ENCODE measurements at regions not wholly inside any gene's neighbourhood (a gene's known extent, or its start where the extent isn't known, plus 50 kb on each side); places are given as distances from the start of the nearest gene placed in this dataset.
A peak's percentile ranks its signal among the peaks of the same experiment; 100 is the strongest.

- no peaks in the 10 kb centered on the region for H4K20me1 ChIP-seq (ENCODE audit: insufficient read depth, low read length, poor library complexity, severe bottlenecking)
- peak overlapping the region; percentile 43 for H3K4me2 ChIP-seq (ENCODE audit: low read depth, low read length, poor library complexity, severe bottlenecking)
- H3K9me3 ChIP-seq (ENCODE audit: insufficient read depth, low read depth, low read length) = no peaks in the 10 kb centered on the region
- no peak overlapping the region for H2AFZ ChIP-seq (ENCODE audit: low read length)
- no peaks in the 10 kb centered on the region for H3K79me2 ChIP-seq (ENCODE audit: insufficient read depth, low read length)
- no peak overlapping the region for H3K9ac ChIP-seq (ENCODE audit: low read depth, low read length, poor library complexity, severe bottlenecking)
- no peak overlapping the region for H3K4me3 ChIP-seq (ENCODE audit: low read length, poor library complexity, severe bottlenecking)
- no peaks in the 10 kb centered on the region for H3K36me3 ChIP-seq (ENCODE audit: insufficient read depth, low read length)
- H3K27me3 ChIP-seq (ENCODE audit: insufficient read depth, low read length, poor library complexity, severe bottlenecking) = peaks cover 30% of the 10 kb centered on the region
- TF ChIP-seq CTCF (conservative IDR thresholded peaks at IDR 0.05; ENCODE audit: low read length) (no peak), EZH2phosphoT487 (IDR thresholded peaks at IDR 0.05; ENCODE audit: borderline replicate concordance) (peak; percentile 46)
- peaks cover 24% of the 10 kb centered on the region for H3K4me1 ChIP-seq (ENCODE audit: insufficient read depth, low read length, poor library complexity, severe bottlenecking)
- peaks cover 5% of the 10 kb centered on the region; the same call in 1 of the 2 replicates for H3F3A ChIP-seq (ENCODE audit: low read depth)
- no peaks in the 10 kb centered on the region for H3K9me2 ChIP-seq (replicated peaks; ENCODE audit: low read depth, low read length)
Measured at GRCh38 chr1:101122452-101123166, 97.0 kb upstream of the DPH5 start.

- Histone ChIP-seq H3K9ac (ENCODE audit: low read depth, low read length, poor library complexity, severe bottlenecking) (no peak overlapping the region), H3K27me3 (ENCODE audit: insufficient read depth, low read length, poor library complexity, severe bottlenecking) (peaks cover 30% of the 10 kb centered on the region), H3K4me3 (ENCODE audit: low read length, poor library complexity, severe bottlenecking) (no peak overlapping the region), H3F3A (ENCODE audit: low read depth) (peaks cover 5% of the 10 kb centered on the region; the same call in 1 of the 2 replicates), H3K9me3 (ENCODE audit: insufficient read depth, low read depth, low read length) (no peaks in the 10 kb centered on the region), H3K79me2 (ENCODE audit: insufficient read depth, low read length) (no peaks in the 10 kb centered on the region), H2AFZ (ENCODE audit: low read length) (no peak overlapping the region), H3K4me2 (ENCODE audit: low read depth, low read length, poor library complexity, severe bottlenecking) (peak overlapping the region; percentile 43), H3K4me1 (ENCODE audit: insufficient read depth, low read length, poor library complexity, severe bottlenecking) (peaks cover 20% of the 10 kb centered on the region), H3K36me3 (ENCODE audit: insufficient read depth, low read length) (no peaks in the 10 kb centered on the region), H3K9me2 (replicated peaks; ENCODE audit: low read depth, low read length) (no peaks in the 10 kb centered on the region), H4K20me1 (ENCODE audit: insufficient read depth, low read length, poor library complexity, severe bottlenecking) (no peaks in the 10 kb centered on the region)
- TF ChIP-seq CTCF (conservative IDR thresholded peaks at IDR 0.05; ENCODE audit: low read length) (no peak), EZH2phosphoT487 (IDR thresholded peaks at IDR 0.05; ENCODE audit: borderline replicate concordance) (no peak)
Measured at GRCh38 chr1:101121975-101122374, 96.4 kb upstream of the DPH5 start.

- H3K79me2 ChIP-seq (ENCODE audit: insufficient read depth, low read length) = no peaks in the 10 kb centered on the region
- H3F3A ChIP-seq (ENCODE audit: low read depth) = peaks cover 5% of the 10 kb centered on the region; the same call in 1 of the 2 replicates
- H3K36me3 ChIP-seq (ENCODE audit: insufficient read depth, low read length) = no peaks in the 10 kb centered on the region
- H3K9me3 ChIP-seq (ENCODE audit: insufficient read depth, low read depth, low read length) = no peaks in the 10 kb centered on the region
- no peak overlapping the region for H3K9ac ChIP-seq (ENCODE audit: low read depth, low read length, poor library complexity, severe bottlenecking)
- no peak overlapping the region for H2AFZ ChIP-seq (ENCODE audit: low read length)
- H3K4me2 ChIP-seq (ENCODE audit: low read depth, low read length, poor library complexity, severe bottlenecking) = no peak overlapping the region
- H4K20me1 ChIP-seq (ENCODE audit: insufficient read depth, low read length, poor library complexity, severe bottlenecking) = no peaks in the 10 kb centered on the region
- no peak for TF ChIP-seq EZH2phosphoT487 (IDR thresholded peaks at IDR 0.05; ENCODE audit: borderline replicate concordance)
- no peak for TF ChIP-seq CTCF (conservative IDR thresholded peaks at IDR 0.05; ENCODE audit: low read length)
- H3K9me2 ChIP-seq (replicated peaks; ENCODE audit: low read depth, low read length) = no peaks in the 10 kb centered on the region
- peaks cover 30% of the 10 kb centered on the region for H3K27me3 ChIP-seq (ENCODE audit: insufficient read depth, low read length, poor library complexity, severe bottlenecking)
- peaks cover 20% of the 10 kb centered on the region for H3K4me1 ChIP-seq (ENCODE audit: insufficient read depth, low read length, poor library complexity, severe bottlenecking)
- H3K4me3 ChIP-seq (ENCODE audit: low read length, poor library complexity, severe bottlenecking) = no peak overlapping the region
Measured at GRCh38 chr1:101121504-101121903, 95.9 kb upstream of the DPH5 start.
